Parathyroid adenoma (tissue), 2 donors: ENCODE measurements at regions not wholly inside any gene's neighbourhood (a gene's known extent, or its start where the extent isn't known, plus 50 kb on each side); places are given as distances from the start of the nearest gene placed in this dataset.
"Not testable (repeated sequence)": the region's sequence is repeated elsewhere in the genome, so short reads cannot be mapped to it uniquely, and the experiment has no call there.

Experiments used
- H2AFZ ChIP-seq: fragments of 300-600 bp; sonication (generic); one replicate; pipeline ENCODE4 v1.7.0; 2017; ENCODE audit warnings: antibody characterized with exemption, mild to moderate bottlenecking
- H3K27ac ChIP-seq: fragments of 300-600 bp; sonication (generic); one replicate; pipeline ENCODE4 v1.7.0; 2017
- H3K27me3 ChIP-seq: fragments of 300-600 bp; sonication (generic); one replicate; pipeline ENCODE4 v1.7.0; 2017; ENCODE audit warnings: low read length; ENCODE audit not compliant: control insufficient read depth, insufficient read depth
- H3K36me3 ChIP-seq: fragments of 300-600 bp; sonication (generic); one replicate; pipeline ENCODE4 v1.7.0; 2017; ENCODE audit warnings: low read length; ENCODE audit not compliant: control insufficient read depth, insufficient read depth
- H3K4me1 ChIP-seq: fragments of 300-600 bp; sonication (generic); one replicate; pipeline ENCODE4 v1.7.0; 2017; ENCODE audit warnings: control low read depth
- H3K4me2 ChIP-seq: fragments of 300-600 bp; sonication (generic); one replicate; pipeline ENCODE4 v1.7.0; 2017; ENCODE audit warnings: low read length
- H3K4me3 ChIP-seq: fragments of 300-600 bp; sonication (generic); one replicate; pipeline ENCODE4 v1.7.0; 2017; ENCODE audit warnings: low read depth, low read length
- H3K79me2 ChIP-seq: fragments of 300-600 bp; sonication (generic); one replicate; pipeline ENCODE4 v1.7.0; 2017; ENCODE audit warnings: control low read depth
- H3K9ac ChIP-seq: fragments of 300-600 bp; sonication (generic); one replicate; pipeline ENCODE4 v1.7.0; 2017; ENCODE audit warnings: mild to moderate bottlenecking
- H3K9me3 ChIP-seq: fragments of 300-600 bp; sonication (generic); one replicate; pipeline ENCODE4 v1.7.0; 2017; ENCODE audit warnings: low read length; ENCODE audit not compliant: control insufficient read depth
- TF ChIP-seq, protein P1 (sequence below): fragments of 300-600 bp; sonication (generic); IDR thresholded peaks from one replicate; pipeline ENCODE4 v1.7.0; 2017; ENCODE audit warnings: antibody characterized with exemption, mild to moderate bottlenecking
- donor health status: primary hyperparathyroidism.

DNA sequence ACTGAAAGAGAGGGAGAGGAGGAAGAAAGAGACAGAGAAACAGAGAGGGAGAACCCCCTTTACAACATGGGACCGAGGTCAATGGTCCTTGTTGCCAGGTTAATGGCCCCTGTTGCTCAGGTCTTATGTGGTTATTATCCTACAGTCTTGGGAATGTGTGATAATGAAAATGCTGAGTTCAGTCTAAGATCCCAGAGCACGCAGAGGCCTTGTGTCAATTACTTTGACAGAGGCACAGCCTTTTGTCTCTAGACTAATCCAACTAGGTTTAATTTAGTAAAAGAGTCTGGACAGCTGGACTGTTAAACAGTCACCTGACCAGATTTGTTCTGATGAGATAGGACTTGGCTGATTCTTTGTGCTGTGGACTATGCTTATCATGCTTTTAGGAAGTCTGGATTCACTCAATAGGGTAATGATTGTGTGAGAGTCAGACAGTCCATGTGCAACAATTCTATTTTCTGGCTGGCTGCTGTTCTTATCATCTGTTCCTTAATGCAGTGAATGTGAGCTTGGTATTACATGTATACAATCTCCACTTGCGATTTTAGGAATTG lies 157.4 kb upstream of the MAGI2 start:
- no peak overlapping the region for H2AFZ ChIP-seq
- H3K27ac ChIP-seq, result no peak overlapping the region
- TF ChIP-seq, protein P1, sequence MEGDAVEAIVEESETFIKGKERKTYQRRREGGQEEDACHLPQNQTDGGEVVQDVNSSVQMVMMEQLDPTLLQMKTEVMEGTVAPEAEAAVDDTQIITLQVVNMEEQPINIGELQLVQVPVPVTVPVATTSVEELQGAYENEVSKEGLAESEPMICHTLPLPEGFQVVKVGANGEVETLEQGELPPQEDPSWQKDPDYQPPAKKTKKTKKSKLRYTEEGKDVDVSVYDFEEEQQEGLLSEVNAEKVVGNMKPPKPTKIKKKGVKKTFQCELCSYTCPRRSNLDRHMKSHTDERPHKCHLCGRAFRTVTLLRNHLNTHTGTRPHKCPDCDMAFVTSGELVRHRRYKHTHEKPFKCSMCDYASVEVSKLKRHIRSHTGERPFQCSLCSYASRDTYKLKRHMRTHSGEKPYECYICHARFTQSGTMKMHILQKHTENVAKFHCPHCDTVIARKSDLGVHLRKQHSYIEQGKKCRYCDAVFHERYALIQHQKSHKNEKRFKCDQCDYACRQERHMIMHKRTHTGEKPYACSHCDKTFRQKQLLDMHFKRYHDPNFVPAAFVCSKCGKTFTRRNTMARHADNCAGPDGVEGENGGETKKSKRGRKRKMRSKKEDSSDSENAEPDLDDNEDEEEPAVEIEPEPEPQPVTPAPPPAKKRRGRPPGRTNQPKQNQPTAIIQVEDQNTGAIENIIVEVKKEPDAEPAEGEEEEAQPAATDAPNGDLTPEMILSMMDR, result no peak
- no peaks in the 10 kb centered on the region for H3K4me1 ChIP-seq
- H3K79me2 ChIP-seq, result no peaks in the 10 kb centered on the region
- H3K27me3 ChIP-seq, result no peaks in the 10 kb centered on the region
- H3K4me3 ChIP-seq, result no peak overlapping the region
- H3K36me3 ChIP-seq, result no peaks in the 10 kb centered on the region
- H3K4me2 ChIP-seq, result no peak overlapping the region
- H3K9ac ChIP-seq, result no peak overlapping the region
- no peaks in the 10 kb centered on the region for H3K9me3 ChIP-seq

DNA sequence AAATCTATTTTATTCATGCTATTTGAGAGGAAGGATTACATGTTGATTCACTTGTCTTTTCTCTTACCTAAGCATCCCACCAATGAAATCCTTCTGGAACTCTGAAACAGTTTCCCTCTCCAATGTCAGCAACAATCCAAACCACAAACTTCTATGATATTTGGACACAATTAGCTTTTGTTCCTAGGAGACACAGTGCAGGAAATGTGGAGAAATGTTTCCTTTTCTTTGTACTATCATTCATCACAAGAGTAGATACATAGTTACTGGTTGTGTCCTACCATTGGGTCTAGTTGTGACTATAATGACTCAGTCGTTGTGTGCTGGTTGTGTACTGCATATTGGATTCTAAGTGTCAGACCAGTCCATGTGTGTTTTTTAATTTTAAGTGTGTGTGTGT lies 156.8 kb upstream of the MAGI2 start:
- H2AFZ ChIP-seq, result no peak overlapping the region
- no peaks in the 10 kb centered on the region for H3K36me3 ChIP-seq
- no peak overlapping the region for H3K4me3 ChIP-seq
- H3K4me2 ChIP-seq, result no peak overlapping the region
- H3K9ac ChIP-seq, result no peak overlapping the region
- H3K9me3 ChIP-seq, result no peaks in the 10 kb centered on the region
- TF ChIP-seq, protein P1, result no peak
- H3K4me1 ChIP-seq, result no peaks in the 10 kb centered on the region
- no peaks in the 10 kb centered on the region for H3K79me2 ChIP-seq
- no peaks in the 10 kb centered on the region for H3K27me3 ChIP-seq
- no peak overlapping the region for H3K27ac ChIP-seq

DNA sequence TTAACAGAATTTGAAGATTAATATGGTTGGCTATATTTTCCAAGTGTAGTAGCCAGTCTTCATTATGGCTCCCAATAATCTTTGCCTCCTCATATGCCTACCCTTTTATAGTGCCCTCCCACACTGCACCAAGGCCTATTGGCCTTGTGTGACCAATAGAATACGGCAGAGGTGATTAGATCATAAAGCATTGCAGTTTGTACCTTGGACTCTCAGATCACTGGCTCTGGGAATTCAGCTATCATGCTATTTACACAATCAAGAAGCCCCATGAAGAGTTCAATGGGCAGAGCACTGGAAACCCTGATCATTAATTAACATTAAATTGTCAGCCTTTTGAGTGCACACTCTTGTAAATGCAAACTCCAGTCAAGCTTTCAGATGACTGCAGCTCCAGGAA lies 154.5 kb upstream of the MAGI2 start:
- no peaks in the 10 kb centered on the region for H3K27me3 ChIP-seq
- no peaks in the 10 kb centered on the region for H3K4me1 ChIP-seq
- H3K4me3 ChIP-seq, result no peak overlapping the region
- no peak overlapping the region for H3K9ac ChIP-seq
- TF ChIP-seq, protein P1, result no peak
- no peak overlapping the region for H3K4me2 ChIP-seq
- H3K9me3 ChIP-seq, result no peaks in the 10 kb centered on the region
- H3K27ac ChIP-seq, result no peak overlapping the region
- no peak overlapping the region for H2AFZ ChIP-seq
- H3K79me2 ChIP-seq, result no peaks in the 10 kb centered on the region
- no peaks in the 10 kb centered on the region for H3K36me3 ChIP-seq

DNA sequence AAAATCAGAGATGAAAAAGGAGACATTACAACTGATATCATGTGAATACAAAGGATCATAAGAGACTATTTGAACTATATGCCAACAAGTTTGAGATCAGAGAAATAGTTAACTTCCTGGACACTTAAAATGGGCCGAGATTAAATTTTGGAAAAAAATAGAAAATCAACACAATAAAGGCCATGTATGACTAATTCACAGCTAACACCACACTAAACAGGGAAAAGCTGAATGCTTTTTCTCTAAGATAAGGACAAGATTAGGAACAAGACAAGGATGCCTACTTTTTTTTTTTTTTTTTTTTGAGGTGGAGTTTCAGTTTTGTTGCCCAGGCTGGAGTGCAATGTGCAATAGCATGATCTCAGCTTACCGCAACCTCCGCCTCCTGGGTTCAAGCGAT lies 151.4 kb upstream of the MAGI2 start:
- no peaks in the 10 kb centered on the region for H3K36me3 ChIP-seq
- no peaks in the 10 kb centered on the region for H3K9me3 ChIP-seq
- no peak overlapping the region for H2AFZ ChIP-seq
- no peak overlapping the region for H3K27ac ChIP-seq
- no peak overlapping the region for H3K4me2 ChIP-seq
- no peaks in the 10 kb centered on the region for H3K27me3 ChIP-seq
- H3K9ac ChIP-seq, result no peak overlapping the region
- TF ChIP-seq, protein P1, result no peak
- no peak overlapping the region for H3K4me3 ChIP-seq
- no peaks in the 10 kb centered on the region for H3K4me1 ChIP-seq
- no peaks in the 10 kb centered on the region for H3K79me2 ChIP-seq

DNA sequence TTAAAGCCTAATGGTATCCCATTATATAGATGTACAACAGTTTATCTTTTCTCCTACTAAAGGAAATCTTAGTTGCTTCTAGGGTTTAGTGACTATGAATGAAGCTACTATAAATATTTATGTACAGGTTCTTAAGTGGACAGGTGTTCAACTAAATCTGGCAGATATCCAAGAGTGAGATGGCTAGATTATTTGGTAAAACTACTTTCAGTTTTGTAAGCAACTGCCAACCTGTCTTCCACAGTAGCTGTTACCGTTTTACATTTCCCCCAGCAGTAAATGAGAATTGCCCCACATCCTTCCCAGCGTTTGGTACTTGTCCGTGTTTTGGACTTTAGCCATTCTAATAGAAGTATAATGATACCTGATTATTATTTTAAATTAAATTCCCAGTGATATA lies 144.9 kb upstream of the MAGI2 start:
- Histone ChIP-seq H3K36me3 (no peaks in the 10 kb centered on the region), H3K79me2 (no peaks in the 10 kb centered on the region), H2AFZ (no peak overlapping the region), H3K9me3 (no peaks in the 10 kb centered on the region), H3K4me2 (no peak overlapping the region), H3K4me1 (no peaks in the 10 kb centered on the region), H3K4me3 (no peak overlapping the region), H3K27me3 (no peaks in the 10 kb centered on the region), H3K9ac (no peak overlapping the region), H3K27ac (no peak overlapping the region)
- TF ChIP-seq, protein P1, result no peak

DNA sequence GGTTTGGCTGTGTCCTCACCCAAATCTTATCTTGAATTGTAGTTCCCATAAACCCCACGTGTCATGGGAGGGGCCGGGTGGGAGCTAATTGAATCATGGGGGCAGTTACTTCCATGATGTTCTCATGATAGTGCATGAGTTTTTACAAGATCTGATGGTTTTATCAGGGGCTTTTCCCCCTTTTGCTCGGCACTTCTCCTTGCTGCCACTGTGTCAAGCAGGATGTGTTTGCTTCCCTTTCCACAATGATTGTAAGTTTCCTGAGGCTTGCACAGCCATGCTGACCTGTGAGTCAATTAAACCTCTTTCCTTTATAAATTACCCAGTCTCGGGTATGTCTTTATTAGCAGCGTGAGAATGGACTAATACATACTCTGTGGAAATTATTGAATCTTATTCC lies 141.2 kb upstream of the MAGI2 start:
- H3K4me1 ChIP-seq, H3K9ac ChIP-seq, H2AFZ ChIP-seq, H3K4me3 ChIP-seq, H3K9me3 ChIP-seq, H3K4me2 ChIP-seq, H3K27ac ChIP-seq, H3K79me2 ChIP-seq, H3K36me3 ChIP-seq, H3K27me3 ChIP-seq: not testable (repeated sequence)
